Colonic mucosa (tissue), 4 donors: ENCODE measurements at regions not wholly inside any gene's neighbourhood (a gene's known extent, or its start where the extent isn't known, plus 50 kb on each side); places are given as distances from the start of the nearest gene placed in this dataset.

ENCODE experiments used
- DNase-seq: peaks from one replicate; pipeline ENCODE4 v3.0.0-alpha.2; 2020
- H3K27ac ChIP-seq: fragments of 200-600 bp; one replicate; pipeline ENCODE4 v1.8.0; 2021
- H3K27me3 ChIP-seq: fragments of 200-600 bp; one replicate; pipeline ENCODE4 v1.8.0; 2021
- H3K36me3 ChIP-seq: fragments of 200-600 bp; one replicate; pipeline ENCODE4 v1.8.0; 2021
- H3K4me1 ChIP-seq: fragments of 200-600 bp; one replicate; pipeline ENCODE4 v1.8.0; 2021; ENCODE audit warnings: mild to moderate bottlenecking
- H3K4me3 ChIP-seq: fragments of 200-600 bp; one replicate; pipeline ENCODE4 v1.8.0; 2021
- H3K9ac ChIP-seq, 2 donors: one replicate each; pipeline ENCODE4 v1.7.0; 2013; ENCODE audit warnings: control low read depth in 2 of 2, low read depth in 2 of 2, low read length in 2 of 2
- H3K9me3 ChIP-seq: fragments of 200-600 bp; one replicate; pipeline ENCODE4 v1.8.0; 2021
- intact Hi-C: fragments of 100-400 bp; cut with DNase I; formaldehyde crosslinking; loops from one replicate; pipeline ENCODE4 v1.14.1; 2022
- TF ChIP-seq, protein P1 (sequence below): fragments of 200-600 bp; IDR thresholded peaks from one replicate; pipeline ENCODE4 v1.8.0; 2022; ENCODE audit warnings: antibody characterized with exemption, mild to moderate bottlenecking
- donor health status: healthy.
- donor health status: DM: no; HTN: no; CAD: no.
- donor health status: DM: no; HTN: no; CAD: no.

GRCh38 chr20:40449974-40450616 lies 238.9 kb downstream of the MAFB start:
- Histone ChIP-seq H3K27ac (no peak overlapping the region), H3K4me1 (no peaks in the 10 kb centered on the region), H3K4me3 (no peak overlapping the region), H3K9ac (no peak overlapping the region), H3K36me3 (no peaks in the 10 kb centered on the region), H3K27me3 (no peaks in the 10 kb centered on the region), H3K9me3 (no peaks in the 10 kb centered on the region)
- intact Hi-C loops = no loop called here
- TF ChIP-seq, protein P1, sequence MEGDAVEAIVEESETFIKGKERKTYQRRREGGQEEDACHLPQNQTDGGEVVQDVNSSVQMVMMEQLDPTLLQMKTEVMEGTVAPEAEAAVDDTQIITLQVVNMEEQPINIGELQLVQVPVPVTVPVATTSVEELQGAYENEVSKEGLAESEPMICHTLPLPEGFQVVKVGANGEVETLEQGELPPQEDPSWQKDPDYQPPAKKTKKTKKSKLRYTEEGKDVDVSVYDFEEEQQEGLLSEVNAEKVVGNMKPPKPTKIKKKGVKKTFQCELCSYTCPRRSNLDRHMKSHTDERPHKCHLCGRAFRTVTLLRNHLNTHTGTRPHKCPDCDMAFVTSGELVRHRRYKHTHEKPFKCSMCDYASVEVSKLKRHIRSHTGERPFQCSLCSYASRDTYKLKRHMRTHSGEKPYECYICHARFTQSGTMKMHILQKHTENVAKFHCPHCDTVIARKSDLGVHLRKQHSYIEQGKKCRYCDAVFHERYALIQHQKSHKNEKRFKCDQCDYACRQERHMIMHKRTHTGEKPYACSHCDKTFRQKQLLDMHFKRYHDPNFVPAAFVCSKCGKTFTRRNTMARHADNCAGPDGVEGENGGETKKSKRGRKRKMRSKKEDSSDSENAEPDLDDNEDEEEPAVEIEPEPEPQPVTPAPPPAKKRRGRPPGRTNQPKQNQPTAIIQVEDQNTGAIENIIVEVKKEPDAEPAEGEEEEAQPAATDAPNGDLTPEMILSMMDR = no peak
- DNase-seq = no peak

- H3K9me3 ChIP-seq = no peaks in the 10 kb centered on the region
- no peak overlapping the region for H3K9ac ChIP-seq
- intact Hi-C loops = no loop called here
- no peak overlapping the region for H3K4me3 ChIP-seq
- no peak overlapping the region for H3K27ac ChIP-seq
- no peaks in the 10 kb centered on the region for H3K4me1 ChIP-seq
- no peaks in the 10 kb centered on the region for H3K27me3 ChIP-seq
- TF ChIP-seq, protein P1 = no peak
- no peak for DNase-seq
- no peaks in the 10 kb centered on the region for H3K36me3 ChIP-seq
These were observed 239.8 kb downstream of the MAFB start for GRCh38 chr20:40449144-40449690.

DNA sequence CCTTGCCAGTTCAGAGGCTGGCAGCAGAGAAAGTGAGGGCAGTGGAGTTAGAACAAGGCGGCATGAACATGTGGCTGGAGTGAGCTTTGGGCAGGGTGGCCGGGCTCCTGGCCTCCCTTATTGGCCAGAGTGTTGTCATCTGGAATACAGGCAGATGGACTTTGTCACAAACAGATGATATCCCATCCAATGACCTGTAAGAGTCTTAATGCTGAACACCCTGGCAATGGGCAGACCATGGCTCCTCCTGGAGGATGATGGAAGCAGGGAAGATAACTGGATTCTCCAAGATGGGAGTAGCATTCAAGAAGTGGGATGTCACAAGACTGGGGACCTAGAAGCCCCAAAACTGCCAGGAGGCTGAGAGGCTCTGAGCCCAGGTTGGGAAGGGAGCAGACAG lies 242.1 kb downstream of the MAFB start:
- Histone ChIP-seq H3K4me1 (no peaks in the 10 kb centered on the region), H3K27ac (no peak overlapping the region), H3K27me3 (no peaks in the 10 kb centered on the region), H3K9me3 (no peaks in the 10 kb centered on the region), H3K9ac (no peak overlapping the region), H3K4me3 (no peak overlapping the region), H3K36me3 (no peaks in the 10 kb centered on the region)
- TF ChIP-seq, protein P1 = no peak
- intact Hi-C loops = no loop called here
- no peak for DNase-seq

DNA sequence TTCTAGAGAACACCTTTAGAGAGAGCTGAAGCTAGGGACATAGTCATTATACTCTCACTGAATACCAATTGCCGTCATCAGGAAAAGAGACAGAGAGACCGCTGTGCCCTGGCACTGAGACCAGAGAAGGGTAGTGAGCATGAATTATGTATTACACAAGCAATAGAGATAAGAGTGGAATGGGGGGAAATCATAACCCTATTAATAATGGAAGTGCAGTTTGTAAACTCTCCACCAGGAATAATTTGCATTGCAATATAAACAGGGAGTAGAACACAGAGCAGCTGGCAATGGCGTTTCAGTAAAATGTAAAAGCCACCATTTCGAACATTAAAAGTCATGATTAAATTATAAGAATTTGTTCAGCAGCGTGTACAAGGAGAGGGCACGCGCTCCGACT lies 244.5 kb downstream of the MAFB start:
- Histone ChIP-seq H3K9me3 (no peaks in the 10 kb centered on the region), H3K27me3 (no peaks in the 10 kb centered on the region), H3K36me3 (no peaks in the 10 kb centered on the region), H3K27ac (no peak overlapping the region), H3K4me1 (no peaks in the 10 kb centered on the region), H3K4me3 (no peak overlapping the region), H3K9ac (no peak overlapping the region)
- intact Hi-C loops = no loop called here
- TF ChIP-seq, protein P1 = no peak
- DNase-seq = no peak

DNA sequence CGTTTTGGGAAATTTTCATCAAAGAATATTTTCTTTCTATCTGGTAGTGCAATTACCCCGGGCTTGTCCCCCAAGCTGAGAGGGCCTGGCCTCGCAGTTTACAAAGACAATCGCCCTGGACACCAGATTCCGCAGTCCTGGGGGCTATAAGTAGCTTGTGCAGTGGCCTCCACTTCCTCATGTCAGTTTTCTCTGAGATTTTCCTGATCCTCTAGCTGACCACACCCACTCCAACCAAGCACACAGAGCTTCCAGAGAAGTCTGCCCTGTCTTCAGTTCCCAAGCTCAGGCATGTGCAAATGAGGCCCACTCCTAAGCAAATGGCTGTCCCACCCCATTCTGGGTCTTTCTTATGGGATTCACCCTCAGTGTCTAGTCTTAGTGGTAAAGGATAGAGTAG lies 245.3 kb downstream of the MAFB start:
- H3K36me3 ChIP-seq = no peaks in the 10 kb centered on the region
- DNase-seq = no peak
- H3K27me3 ChIP-seq = no peaks in the 10 kb centered on the region
- H3K4me1 ChIP-seq = no peaks in the 10 kb centered on the region
- H3K27ac ChIP-seq = no peak overlapping the region
- TF ChIP-seq, protein P1 = no peak
- H3K4me3 ChIP-seq = no peak overlapping the region
- H3K9me3 ChIP-seq = no peaks in the 10 kb centered on the region
- intact Hi-C loops = no loop called here
- no peak overlapping the region for H3K9ac ChIP-seq
